VCaP (cell line): ENCODE measurements at regions not wholly inside any gene's neighbourhood (a gene's known extent, or its start where the extent isn't known, plus 50 kb on each side); places are given as distances from the start of the nearest gene placed in this dataset.
A peak's percentile ranks its signal among the peaks of the same experiment; 100 is the strongest.

ENCODE experiments used
- H3K27ac ChIP-seq: fragments of 450-650 bp; 2 replicates; pipeline ENCODE4 v1.5.1; 2017
- CTCF ChIP-seq: fragments of 450-650 bp; conservative IDR thresholded peaks from 2 replicates; pipeline ENCODE4 v1.5.1; 2017; ENCODE audit warnings: mild to moderate bottlenecking, moderate library complexity

GRCh38 chr1:104768466-104768865, 1018.8 kb downstream of the AMY1C start:
- no peak for TF ChIP-seq CTCF
- no peak overlapping the region for H3K27ac ChIP-seq

GRCh38 chr1:104780470-104781078, 1030.9 kb downstream of the AMY1C start:
- TF ChIP-seq CTCF: peak; percentile 94
- H3K27ac ChIP-seq: no peak overlapping the region

- TF ChIP-seq CTCF: no peak
These were observed 1036.0 kb downstream of the AMY1C start for GRCh38 chr1:104785575-104786187.

GRCh38 chr1:104787866-104788510, 1038.3 kb downstream of the AMY1C start:
- no peak overlapping the region for H3K27ac ChIP-seq
- no peak for TF ChIP-seq CTCF

More at GRCh38 chr1:104785575-104786187, 1036.0 kb downstream of the AMY1C start:
- no peak overlapping the region for H3K27ac ChIP-seq

- H3K27ac ChIP-seq: no peak overlapping the region
- no peak for TF ChIP-seq CTCF
These were observed 1041.3 kb downstream of the AMY1C start for GRCh38 chr1:104791030-104791429.

GRCh38 chr1:104794035-104794434, 1044.3 kb downstream of the AMY1C start:
- TF ChIP-seq CTCF: no peak
- no peak overlapping the region for H3K27ac ChIP-seq

GRCh38 chr1:104795931-104796330, 1046.2 kb downstream of the AMY1C start:
- TF ChIP-seq CTCF: no peak
- H3K27ac ChIP-seq: no peak overlapping the region
